ENCODE measurements at regions not wholly inside any gene's neighbourhood (a gene's known extent, or its start where the extent isn't known, plus 50 kb on each side); places are given as distances from the start of the nearest gene placed in this dataset.
"Not testable (repeated sequence)": the region's sequence is repeated elsewhere in the genome, so short reads cannot be mapped to it uniquely, and the experiment has no call there.

GRCh38 chr14:98912655-98913054 lies 359.3 kb downstream of the BCL11B start:
- DNase-seq (peak in 1 of 2 donors; percentile 59), FAIRE-seq (no peak)
- WGBS, 3 donors: 71 to 78% (median 77%) methylated on average over 2 of the region's 2 CpGs
- Histone ChIP-seq H3K9me3 (ENCODE audit: control insufficient read depth in 2 of 2, insufficient read depth in 1 of 2, low read depth in 1 of 2, low read length in 1 of 2) (no peaks in the 10 kb centered on the region), H3K27ac (ENCODE audit: low read depth in 1 of 3, low read length in 2 of 3) (peak overlapping the region in 1 of 3 donors; percentile 65), H3K27me3 (ENCODE audit: control insufficient read depth in 3 of 3, insufficient read depth in 3 of 3, low read length in 3 of 3) (no peaks in the 10 kb centered on the region), H3K4me3 (ENCODE audit: low read depth in 1 of 3, low read length in 3 of 3) (no peak overlapping the region), H3K4me1 (ENCODE audit: control insufficient read depth in 3 of 3, insufficient read depth in 2 of 3, low read depth in 1 of 3, low read length in 2 of 3) (peaks cover 0 to 4% (median 0%) of the 10 kb centered on the region in 3 donors), H3K36me3 (ENCODE audit: control insufficient read depth in 3 of 3, insufficient read depth in 2 of 3, low read depth in 1 of 3, low read length in 3 of 3) (no peaks in the 10 kb centered on the region)

GRCh38 chr14:98913967-98914650 lies 357.9 kb downstream of the BCL11B start:
- FAIRE-seq: no peak
- 77 to 90% (median 77%) methylated on average over 6 of the region's 6 CpGs for WGBS, 3 donors

GRCh38 chr14:98914942-98915341 lies 357.1 kb downstream of the BCL11B start:
- DNase-seq: no peak
- no peaks in the 10 kb centered on the region for H3K27me3 ChIP-seq (ENCODE audit: control insufficient read depth in 3 of 3, insufficient read depth in 3 of 3, low read length in 3 of 3)
- peaks cover 0 to 3% (median under 1%) of the 10 kb centered on the region in 3 donors for H3K4me1 ChIP-seq (ENCODE audit: control insufficient read depth in 3 of 3, insufficient read depth in 2 of 3, low read depth in 1 of 3, low read length in 2 of 3)
- no peaks in the 10 kb centered on the region for H3K9me3 ChIP-seq (ENCODE audit: control insufficient read depth in 2 of 2, insufficient read depth in 1 of 2, low read depth in 1 of 2, low read length in 1 of 2)
- 44 to 49% (median 48%) methylated on average over 4 of the region's 4 CpGs for WGBS, 3 donors
- H3K36me3 ChIP-seq (ENCODE audit: control insufficient read depth in 3 of 3, insufficient read depth in 2 of 3, low read depth in 1 of 3, low read length in 3 of 3): no peaks in the 10 kb centered on the region
- FAIRE-seq: no peak
- H3K4me3 ChIP-seq (ENCODE audit: low read depth in 1 of 3, low read length in 3 of 3): no peak overlapping the region
- no peak overlapping the region for H3K27ac ChIP-seq (ENCODE audit: low read depth in 1 of 3, low read length in 2 of 3)

More at GRCh38 chr14:98913967-98914650, 357.9 kb downstream of the BCL11B start:
- Histone ChIP-seq H3K27me3 (ENCODE audit: control insufficient read depth in 3 of 3, insufficient read depth in 3 of 3, low read length in 3 of 3) (no peaks in the 10 kb centered on the region), H3K36me3 (ENCODE audit: control insufficient read depth in 3 of 3, insufficient read depth in 2 of 3, low read depth in 1 of 3, low read length in 3 of 3) (no peaks in the 10 kb centered on the region), H3K4me1 (ENCODE audit: control insufficient read depth in 3 of 3, insufficient read depth in 2 of 3, low read depth in 1 of 3, low read length in 2 of 3) (peaks cover 0 to 4% (median 3%) of the 10 kb centered on the region in 3 donors), H3K9me3 (ENCODE audit: control insufficient read depth in 2 of 2, insufficient read depth in 1 of 2, low read depth in 1 of 2, low read length in 1 of 2) (no peaks in the 10 kb centered on the region), H3K27ac (ENCODE audit: low read depth in 1 of 3, low read length in 2 of 3) (no peak overlapping the region), H3K4me3 (ENCODE audit: low read depth in 1 of 3, low read length in 3 of 3) (no peak overlapping the region)
- no peak for DNase-seq

GRCh38 chr14:98915625-98916024 lies 356.4 kb downstream of the BCL11B start:
- no peak overlapping the region for H3K4me3 ChIP-seq (ENCODE audit: low read depth in 1 of 3, low read length in 3 of 3)
- DNase-seq: no peak
- no peaks in the 10 kb centered on the region for H3K36me3 ChIP-seq (ENCODE audit: control insufficient read depth in 3 of 3, insufficient read depth in 2 of 3, low read depth in 1 of 3, low read length in 3 of 3)
- no peak for FAIRE-seq
- H3K4me1 ChIP-seq (ENCODE audit: control insufficient read depth in 3 of 3, insufficient read depth in 2 of 3, low read depth in 1 of 3, low read length in 2 of 3): peaks cover 0 to 3% (median 0%) of the 10 kb centered on the region in 3 donors
- H3K9me3 ChIP-seq (ENCODE audit: control insufficient read depth in 2 of 2, insufficient read depth in 1 of 2, low read depth in 1 of 2, low read length in 1 of 2): no peaks in the 10 kb centered on the region
- no peak overlapping the region for H3K27ac ChIP-seq (ENCODE audit: low read depth in 1 of 3, low read length in 2 of 3)
- no peaks in the 10 kb centered on the region for H3K27me3 ChIP-seq (ENCODE audit: control insufficient read depth in 3 of 3, insufficient read depth in 3 of 3, low read length in 3 of 3)
- 49 to 50% (median 49%) methylated on average over 3 of the region's 3 CpGs for WGBS, 3 donors

- Histone ChIP-seq H3K27me3 (ENCODE audit: control insufficient read depth in 3 of 3, insufficient read depth in 3 of 3, low read length in 3 of 3) (no peaks in the 10 kb centered on the region), H3K27ac (ENCODE audit: low read depth in 1 of 3, low read length in 2 of 3) (no peak overlapping the region), H3K4me3 (ENCODE audit: low read depth in 1 of 3, low read length in 3 of 3) (no peak overlapping the region), H3K9me3 (ENCODE audit: control insufficient read depth in 2 of 2, insufficient read depth in 1 of 2, low read depth in 1 of 2, low read length in 1 of 2) (no peaks in the 10 kb centered on the region), H3K36me3 (ENCODE audit: control insufficient read depth in 3 of 3, insufficient read depth in 2 of 3, low read depth in 1 of 3, low read length in 3 of 3) (no peaks in the 10 kb centered on the region), H3K4me1 (ENCODE audit: control insufficient read depth in 3 of 3, insufficient read depth in 2 of 3, low read depth in 1 of 3, low read length in 2 of 3) (peaks cover 0 to 3% (median 0%) of the 10 kb centered on the region in 3 donors)
- DNase-seq: no peak
- no peak for FAIRE-seq
- WGBS, 3 donors: 74 to 86% (median 75%) methylated on average over 4 of the region's 4 CpGs
Measured at GRCh38 chr14:98916036-98916435, 356.0 kb downstream of the BCL11B start.

GRCh38 chr14:98916476-98916875 lies 355.5 kb downstream of the BCL11B start:
- no peaks in the 10 kb centered on the region for H3K9me3 ChIP-seq (ENCODE audit: control insufficient read depth in 2 of 2, insufficient read depth in 1 of 2, low read depth in 1 of 2, low read length in 1 of 2)
- H3K27ac ChIP-seq (ENCODE audit: low read depth in 1 of 3, low read length in 2 of 3): no peak overlapping the region
- DNase-seq: no peak
- H3K27me3 ChIP-seq (ENCODE audit: control insufficient read depth in 3 of 3, insufficient read depth in 3 of 3, low read length in 3 of 3): no peaks in the 10 kb centered on the region
- H3K4me3 ChIP-seq (ENCODE audit: low read depth in 1 of 3, low read length in 3 of 3): no peak overlapping the region
- no peak for FAIRE-seq
- peaks cover 0 to 3% (median 0%) of the 10 kb centered on the region in 3 donors for H3K4me1 ChIP-seq (ENCODE audit: control insufficient read depth in 3 of 3, insufficient read depth in 2 of 3, low read depth in 1 of 3, low read length in 2 of 3)
- WGBS, 3 donors: 22 to 56% (median 41%) methylated on average over 1 of the region's 1 CpG
- H3K36me3 ChIP-seq (ENCODE audit: control insufficient read depth in 3 of 3, insufficient read depth in 2 of 3, low read depth in 1 of 3, low read length in 3 of 3): no peaks in the 10 kb centered on the region

GRCh38 chr14:98919434-98919833 lies 352.6 kb downstream of the BCL11B start:
- no peaks in the 10 kb centered on the region for H3K27me3 ChIP-seq (ENCODE audit: control insufficient read depth in 3 of 3, insufficient read depth in 3 of 3, low read length in 3 of 3)
- no peaks in the 10 kb centered on the region for H3K36me3 ChIP-seq (ENCODE audit: control insufficient read depth in 3 of 3, insufficient read depth in 2 of 3, low read depth in 1 of 3, low read length in 3 of 3)
- no peak overlapping the region for H3K4me3 ChIP-seq (ENCODE audit: low read depth in 1 of 3, low read length in 3 of 3)
- no peaks in the 10 kb centered on the region for H3K9me3 ChIP-seq (ENCODE audit: control insufficient read depth in 2 of 2, insufficient read depth in 1 of 2, low read depth in 1 of 2, low read length in 1 of 2)
- FAIRE-seq (no peak), DNase-seq (no peak)
- peaks cover 0 to 3% (median 0%) of the 10 kb centered on the region in 3 donors for H3K4me1 ChIP-seq (ENCODE audit: control insufficient read depth in 3 of 3, insufficient read depth in 2 of 3, low read depth in 1 of 3, low read length in 2 of 3)
- H3K27ac ChIP-seq (ENCODE audit: low read depth in 1 of 3, low read length in 2 of 3): no peak overlapping the region
- WGBS, 3 donors: 67 to 87% (median 76%) methylated on average over 2 of the region's 2 CpGs

- not testable (repeated sequence) for H3K36me3 ChIP-seq (ENCODE audit: control insufficient read depth in 3 of 3, insufficient read depth in 2 of 3, low read depth in 1 of 3, low read length in 3 of 3); H3K4me1 ChIP-seq (ENCODE audit: control insufficient read depth in 3 of 3, insufficient read depth in 2 of 3, low read depth in 1 of 3, low read length in 2 of 3); DNase-seq; H3K9me3 ChIP-seq (ENCODE audit: control insufficient read depth in 2 of 2, insufficient read depth in 1 of 2, low read depth in 1 of 2, low read length in 1 of 2); H3K4me3 ChIP-seq (ENCODE audit: low read depth in 1 of 3, low read length in 3 of 3); H3K27me3 ChIP-seq (ENCODE audit: control insufficient read depth in 3 of 3, insufficient read depth in 3 of 3, low read length in 3 of 3); H3K27ac ChIP-seq (ENCODE audit: low read depth in 1 of 3, low read length in 2 of 3); FAIRE-seq
- WGBS, 3 donors: 89 to 94% (median 92%) methylated on average over 3 of the region's 3 CpGs
Measured at GRCh38 chr14:98921306-98921705, 350.7 kb downstream of the BCL11B start.

- H3K4me3 ChIP-seq (ENCODE audit: low read depth in 1 of 3, low read length in 3 of 3): no peak overlapping the region
- no peaks in the 10 kb centered on the region for H3K27me3 ChIP-seq (ENCODE audit: control insufficient read depth in 3 of 3, insufficient read depth in 3 of 3, low read length in 3 of 3)
- H3K27ac ChIP-seq (ENCODE audit: low read depth in 1 of 3, low read length in 2 of 3): no peak overlapping the region
- H3K4me1 ChIP-seq (ENCODE audit: control insufficient read depth in 3 of 3, insufficient read depth in 2 of 3, low read depth in 1 of 3, low read length in 2 of 3): peaks cover 0 to 2% (median 0%) of the 10 kb centered on the region in 3 donors
- DNase-seq (no peak), FAIRE-seq (no peak)
- H3K36me3 ChIP-seq (ENCODE audit: control insufficient read depth in 3 of 3, insufficient read depth in 2 of 3, low read depth in 1 of 3, low read length in 3 of 3): no peaks in the 10 kb centered on the region
- WGBS, 3 donors: 6 to 59% (median 24%) methylated on average over 1 of the region's 1 CpG
- no peaks in the 10 kb centered on the region for H3K9me3 ChIP-seq (ENCODE audit: control insufficient read depth in 2 of 2, insufficient read depth in 1 of 2, low read depth in 1 of 2, low read length in 1 of 2)
Measured at GRCh38 chr14:98923596-98923995, 348.4 kb downstream of the BCL11B start.
